Panc1 (cell line): ENCODE measurements at regions not wholly inside any gene's neighbourhood (a gene's known extent, or its start where the extent isn't known, plus 50 kb on each side); places are given as distances from the start of the nearest gene placed in this dataset.

Experiments used
- ATAC-seq: fragments of 200-7000 bp; cut with Tn5 transposase; 2 replicates; pipeline ENCODE4 v1.9.1; 2020; ENCODE audit warnings: mild to moderate bottlenecking, moderate library complexity
- BruUV-seq: library from RNA; stranded (reverse); fragments of 400-500 nt; replicated peaks from 2 replicates; lab custom pipeline; 2021; lab: Mats Ljungman, UMichigan
- CTCF ChIA-PET: fragments of 300-600 bp; sonication (Branson Sonifier 250); formaldehyde crosslinking; loops from one replicate; lab custom pipeline; 2022; ENCODE audit warnings: antibody characterized with exemption; lab: Charles Lee
- POLR2A ChIA-PET: fragments of 300-600 bp; sonication (Branson Sonifier 250); formaldehyde crosslinking; loops from one replicate; lab custom pipeline; 2022; ENCODE audit warnings: antibody characterized with exemption; lab: Charles Lee
- DNase-seq: peaks from one replicate; pipeline ENCODE4 v3.0.0-alpha.2; 2010; ENCODE audit warnings: low read depth, low spot score
- H3K27ac ChIP-seq: 2 replicates; pipeline ENCODE4 v1.5.1; 2011; ENCODE audit warnings: mild to moderate bottlenecking, low read length, inconsistent platforms
- H3K27me3 ChIP-seq: fragments of 200-500 bp; sonication (Bioruptor generic); 2 replicates; pipeline ENCODE4 v1.6.0; 2014; ENCODE audit warnings: low read length, inconsistent platforms; ENCODE audit not compliant: control insufficient read depth, insufficient read depth
- H3K36me3 ChIP-seq: fragments of 200-500 bp; sonication (Bioruptor generic); 2 replicates; pipeline ENCODE4 v1.5.1; 2014; ENCODE audit warnings: inconsistent platforms, mild to moderate bottlenecking, low read length, moderate library complexity; ENCODE audit not compliant: control insufficient read depth, insufficient read depth
- H3K4me1 ChIP-seq: 2 replicates; pipeline ENCODE4 v1.5.1; 2011; ENCODE audit warnings: inconsistent platforms, mild to moderate bottlenecking, low read length, moderate library complexity; ENCODE audit not compliant: control insufficient read depth, insufficient read depth
- H3K4me3 ChIP-seq, 2 experiments: 2 replicates each; pipeline ENCODE4 v1.5.1; 2011 to 2012; ENCODE audit warnings: low read depth in 2 of 2, low read length in 2 of 2, mild to moderate bottlenecking in 2 of 2, inconsistent platforms in 1 of 2, moderate library complexity in 1 of 2
- H3K9me3 ChIP-seq: fragments of 200-500 bp; sonication (Bioruptor generic); 2 replicates; pipeline ENCODE4 v1.5.1; 2014; ENCODE audit warnings: low read depth, mild to moderate bottlenecking, inconsistent platforms, low read length, moderate library complexity; ENCODE audit not compliant: control insufficient read depth, insufficient read depth
- POLR2AphosphoS5 ChIP-seq: IDR thresholded peaks from 2 replicates; pipeline ENCODE4 v1.6.1; 2012; ENCODE audit warnings: mild to moderate bottlenecking, low read depth, low read length, moderate library complexity
- SIN3A ChIP-seq: IDR thresholded peaks from 2 replicates; pipeline ENCODE4 v1.6.1; 2012; ENCODE audit warnings: low read depth, mild to moderate bottlenecking, low read length, moderate library complexity, borderline replicate concordance; ENCODE audit not compliant: insufficient read depth
- TCF7L2 ChIP-seq: IDR thresholded peaks from 2 replicates; pipeline ENCODE4 v1.6.1; 2011; ENCODE audit warnings: mild to moderate bottlenecking, low read depth, low read length, inconsistent platforms
- in situ Hi-C: cut with HindIII; loops from 2 replicates; pipeline ENCODE4 v1.10.0; 2016; ENCODE audit warnings: low sequenced_read_pairs, low pct_unique_long_range_greater_than_20kb
- intact Hi-C: fragments of 100-400 bp; cut with micrococcal nuclease; formaldehyde crosslinking; loops from one replicate; pipeline ENCODE4 v1.10.0; 2022; ENCODE audit not compliant: unreplicated experiment
- TF ChIP-seq, protein P1 (sequence below): fragments of 450-650 bp; IDR thresholded peaks from 2 replicates; pipeline ENCODE4 v1.5.1; 2017; ENCODE audit warnings: mild to moderate bottlenecking
- TF ChIP-seq, protein P2 (sequence below), 2 experiments: IDR thresholded peaks; 2 replicates each; pipeline ENCODE4 v1.6.1; 2011 to 2012; ENCODE audit warnings: low read depth in 2 of 2, control low read depth in 1 of 2, low read length in 1 of 2, mild to moderate bottlenecking in 1 of 2, moderate library complexity in 1 of 2; ENCODE audit not compliant: insufficient read depth in 1 of 2

GRCh38 chrX:40325161-40325560 is 227.4 kb upstream of the BCOR start:
- in situ Hi-C loops (no loop called here), intact Hi-C loops (no loop called here)
- no peaks in the 10 kb centered on the region for H3K36me3 ChIP-seq
- no TSS peak for BruUV-seq
- H3K4me3 ChIP-seq: no peak overlapping the region
- POLR2A ChIA-PET: no interaction called here
- H3K27me3 ChIP-seq: no peaks in the 10 kb centered on the region
- H3K27ac ChIP-seq: no peak overlapping the region
- no peaks in the 10 kb centered on the region for H3K4me1 ChIP-seq
- H3K9me3 ChIP-seq: no peaks in the 10 kb centered on the region
- TF ChIP-seq TCF7L2: no peak
- no peak for TF ChIP-seq SIN3A
- TF ChIP-seq, protein P1, sequence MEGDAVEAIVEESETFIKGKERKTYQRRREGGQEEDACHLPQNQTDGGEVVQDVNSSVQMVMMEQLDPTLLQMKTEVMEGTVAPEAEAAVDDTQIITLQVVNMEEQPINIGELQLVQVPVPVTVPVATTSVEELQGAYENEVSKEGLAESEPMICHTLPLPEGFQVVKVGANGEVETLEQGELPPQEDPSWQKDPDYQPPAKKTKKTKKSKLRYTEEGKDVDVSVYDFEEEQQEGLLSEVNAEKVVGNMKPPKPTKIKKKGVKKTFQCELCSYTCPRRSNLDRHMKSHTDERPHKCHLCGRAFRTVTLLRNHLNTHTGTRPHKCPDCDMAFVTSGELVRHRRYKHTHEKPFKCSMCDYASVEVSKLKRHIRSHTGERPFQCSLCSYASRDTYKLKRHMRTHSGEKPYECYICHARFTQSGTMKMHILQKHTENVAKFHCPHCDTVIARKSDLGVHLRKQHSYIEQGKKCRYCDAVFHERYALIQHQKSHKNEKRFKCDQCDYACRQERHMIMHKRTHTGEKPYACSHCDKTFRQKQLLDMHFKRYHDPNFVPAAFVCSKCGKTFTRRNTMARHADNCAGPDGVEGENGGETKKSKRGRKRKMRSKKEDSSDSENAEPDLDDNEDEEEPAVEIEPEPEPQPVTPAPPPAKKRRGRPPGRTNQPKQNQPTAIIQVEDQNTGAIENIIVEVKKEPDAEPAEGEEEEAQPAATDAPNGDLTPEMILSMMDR: no peak
- TF ChIP-seq, protein P2, sequence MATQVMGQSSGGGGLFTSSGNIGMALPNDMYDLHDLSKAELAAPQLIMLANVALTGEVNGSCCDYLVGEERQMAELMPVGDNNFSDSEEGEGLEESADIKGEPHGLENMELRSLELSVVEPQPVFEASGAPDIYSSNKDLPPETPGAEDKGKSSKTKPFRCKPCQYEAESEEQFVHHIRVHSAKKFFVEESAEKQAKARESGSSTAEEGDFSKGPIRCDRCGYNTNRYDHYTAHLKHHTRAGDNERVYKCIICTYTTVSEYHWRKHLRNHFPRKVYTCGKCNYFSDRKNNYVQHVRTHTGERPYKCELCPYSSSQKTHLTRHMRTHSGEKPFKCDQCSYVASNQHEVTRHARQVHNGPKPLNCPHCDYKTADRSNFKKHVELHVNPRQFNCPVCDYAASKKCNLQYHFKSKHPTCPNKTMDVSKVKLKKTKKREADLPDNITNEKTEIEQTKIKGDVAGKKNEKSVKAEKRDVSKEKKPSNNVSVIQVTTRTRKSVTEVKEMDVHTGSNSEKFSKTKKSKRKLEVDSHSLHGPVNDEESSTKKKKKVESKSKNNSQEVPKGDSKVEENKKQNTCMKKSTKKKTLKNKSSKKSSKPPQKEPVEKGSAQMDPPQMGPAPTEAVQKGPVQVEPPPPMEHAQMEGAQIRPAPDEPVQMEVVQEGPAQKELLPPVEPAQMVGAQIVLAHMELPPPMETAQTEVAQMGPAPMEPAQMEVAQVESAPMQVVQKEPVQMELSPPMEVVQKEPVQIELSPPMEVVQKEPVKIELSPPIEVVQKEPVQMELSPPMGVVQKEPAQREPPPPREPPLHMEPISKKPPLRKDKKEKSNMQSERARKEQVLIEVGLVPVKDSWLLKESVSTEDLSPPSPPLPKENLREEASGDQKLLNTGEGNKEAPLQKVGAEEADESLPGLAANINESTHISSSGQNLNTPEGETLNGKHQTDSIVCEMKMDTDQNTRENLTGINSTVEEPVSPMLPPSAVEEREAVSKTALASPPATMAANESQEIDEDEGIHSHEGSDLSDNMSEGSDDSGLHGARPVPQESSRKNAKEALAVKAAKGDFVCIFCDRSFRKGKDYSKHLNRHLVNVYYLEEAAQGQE (IDR thresholded peaks at IDR 0.05; ENCODE audit: insufficient read depth in 1 of 2, low read depth in 2 of 2, low read length in 1 of 2): no peak
- no peak for TF ChIP-seq POLR2AphosphoS5
- ATAC-seq: no peak
- CTCF ChIA-PET: no interaction called here
- DNase-seq: no peak

DNA sequence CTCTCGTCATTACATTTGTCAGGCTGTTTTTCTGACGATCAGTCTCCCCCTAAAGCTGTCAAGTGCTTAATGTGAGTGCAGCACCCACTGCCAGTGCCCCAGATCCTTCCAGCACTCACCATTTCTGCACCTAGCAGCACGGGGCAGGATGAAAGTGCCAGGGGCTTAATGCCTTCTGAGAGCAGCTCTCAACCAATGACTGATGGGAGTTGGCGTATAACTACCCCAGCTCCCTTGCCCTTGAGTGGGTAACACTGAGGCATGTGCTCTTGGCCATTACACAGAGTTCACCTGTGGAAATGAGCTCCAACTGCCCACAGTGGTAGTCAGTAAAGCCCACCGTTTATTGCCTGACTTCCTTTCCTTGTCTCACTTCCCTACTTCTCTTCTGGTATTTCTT is 226.2 kb upstream of the BCOR start:
- Histone ChIP-seq H3K36me3 (no peaks in the 10 kb centered on the region), H3K4me1 (no peaks in the 10 kb centered on the region), H3K27ac (no peak overlapping the region), H3K27me3 (no peaks in the 10 kb centered on the region), H3K4me3 (no peak overlapping the region), H3K9me3 (no peaks in the 10 kb centered on the region)
- CTCF ChIA-PET: no interaction called here
- in situ Hi-C loops (no loop called here), intact Hi-C loops (no loop called here)
- no TSS peak for BruUV-seq
- DNase-seq: no peak
- ATAC-seq: no peak
- POLR2A ChIA-PET: interaction anchor here (0.7 kb wide), 1 partner anchor 12 kb away, joined by 4 read pairs; no protein-coding TSS in a partner anchor
- TF ChIP-seq, protein P1: no peak
- TF ChIP-seq SIN3A: no peak
- TF ChIP-seq, protein P2 (IDR thresholded peaks at IDR 0.05; ENCODE audit: insufficient read depth in 1 of 2, low read depth in 2 of 2, low read length in 1 of 2): no peak
- TF ChIP-seq TCF7L2: no peak
- no peak for TF ChIP-seq POLR2AphosphoS5
